GM20000 (cell line): ENCODE measurements at regions not wholly inside any gene's neighbourhood (a gene's known extent, or its start where the extent isn't known, plus 50 kb on each side); places are given as distances from the start of the nearest gene placed in this dataset.

Experiments
- DNase-seq: peaks from one replicate; pipeline ENCODE4 v3.0.0; 2012; ENCODE audit warnings: low spot score
- CTCF ChIP-seq: IDR thresholded peaks from 2 replicates; pipeline ENCODE4 v1.5.1; 2012; ENCODE audit warnings: mild to moderate bottlenecking, control low read depth; ENCODE audit errors: extremely low read depth, missing control alignments

- no peak for TF ChIP-seq CTCF
Measured at GRCh38 chr2:6083136-6083535, 391.0 kb downstream of the SOX11 start.

DNA sequence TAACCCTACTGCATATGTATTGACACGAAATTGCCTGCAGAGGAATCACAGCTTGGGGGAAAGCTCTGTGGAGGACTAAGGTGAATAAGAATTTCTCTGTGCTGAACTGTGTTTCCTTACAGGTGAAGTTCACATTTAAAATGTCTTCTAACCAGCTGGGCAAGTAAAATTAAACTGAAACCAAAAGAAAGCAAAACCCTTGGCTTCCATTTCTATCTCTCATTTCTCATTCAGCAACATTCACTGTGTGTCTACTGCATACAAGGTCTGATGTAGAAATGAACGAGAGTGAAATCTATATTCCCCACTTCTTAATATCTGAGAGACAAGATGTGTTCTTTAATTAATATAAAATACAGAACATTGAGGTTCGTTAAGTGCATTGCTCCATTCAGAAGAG is 397.3 kb downstream of the SOX11 start:
- no peak for DNase-seq
- no peak for TF ChIP-seq CTCF

More at GRCh38 chr2:6083136-6083535, 391.0 kb downstream of the SOX11 start:
- DNase-seq: no peak

DNA sequence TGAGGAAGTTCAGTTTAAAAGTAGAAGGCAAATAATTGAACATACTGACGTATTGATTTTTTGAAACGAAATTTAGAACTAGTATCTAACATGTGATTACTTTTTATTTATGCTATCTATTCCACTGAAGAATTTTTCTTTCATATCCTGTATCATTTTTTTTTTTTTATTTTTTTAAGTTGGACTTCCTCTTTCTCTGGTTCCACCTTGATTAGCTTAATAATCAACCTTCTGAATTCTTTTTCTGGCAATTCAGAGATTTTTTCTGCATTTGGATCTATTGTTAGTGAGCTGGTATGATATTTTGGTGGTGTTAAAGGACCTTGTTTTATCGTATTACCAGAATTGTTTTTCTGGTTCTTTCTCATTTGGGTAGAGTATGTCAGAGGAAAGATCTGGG is 411.2 kb downstream of the SOX11 start:
- no peak for TF ChIP-seq CTCF
- DNase-seq: no peak

DNA sequence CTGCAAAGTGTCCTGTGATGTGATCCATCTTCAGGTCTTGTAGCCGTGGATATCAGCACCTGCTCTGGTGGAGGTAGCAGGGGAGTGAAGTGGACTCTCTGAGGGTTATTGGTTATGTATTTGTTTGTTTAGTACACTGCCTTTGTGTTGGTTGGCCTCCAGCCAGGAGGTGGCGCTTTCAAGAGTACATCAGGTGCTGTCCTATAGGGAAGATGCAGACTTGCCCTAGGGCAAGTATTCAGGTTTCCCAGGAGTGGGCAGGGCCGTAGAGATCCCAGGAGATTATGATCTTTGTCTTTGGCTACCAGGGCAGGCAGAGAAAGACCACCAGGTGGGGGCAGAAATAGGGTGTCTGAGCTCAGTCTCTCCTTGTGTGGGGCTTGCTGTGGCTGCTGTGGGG is 411.8 kb downstream of the SOX11 start:
- no peak for DNase-seq
- peak; percentile 22 for TF ChIP-seq CTCF

GRCh38 chr2:6107290-6107689 is 415.1 kb downstream of the SOX11 start:
- DNase-seq: no peak
- TF ChIP-seq CTCF: no peak

- no peak for TF ChIP-seq CTCF
- no peak for DNase-seq
Measured at GRCh38 chr2:6109831-6110230, 417.6 kb downstream of the SOX11 start.

- TF ChIP-seq CTCF: no peak
- DNase-seq: no peak
Measured at GRCh38 chr2:6111781-6112261, 419.6 kb downstream of the SOX11 start.
